ENCODE measurements at regions not wholly inside any gene's neighbourhood (a gene's known extent, or its start where the extent isn't known, plus 50 kb on each side); places are given as distances from the start of the nearest gene placed in this dataset.

- H3K9me3 ChIP-seq = no peaks in the 10 kb centered on the region
- FAIRE-seq (no peak), DNase-seq (no peak), ATAC-seq (no peak)
- no peaks in the 10 kb centered on the region for H3K27me3 ChIP-seq
- no peak overlapping the region for H3K4me3 ChIP-seq
- intact Hi-C loops (cut with DNase I) = no loop called here
- TF ChIP-seq CTCF (IDR thresholded peaks at IDR 0.05) = no peak
- H3K36me3 ChIP-seq = no peaks in the 10 kb centered on the region
- H3K27ac ChIP-seq = no peak overlapping the region
- 90 to 92% methylated on average over 4 of the region's 4 CpGs for WGBS, 2 donors
- H3K4me1 ChIP-seq = no peaks in the 10 kb centered on the region
Measured at GRCh38 chr7:116327135-116327534, 116.8 kb downstream of the TES start.

GRCh38 chr7:116327752-116328151 lies 117.4 kb downstream of the TES start:
- WGBS, 2 donors = 93% methylated on average over 7 of the region's 7 CpGs
- DNase-seq (no peak), ATAC-seq (no peak), FAIRE-seq (no peak)
- intact Hi-C loops (cut with DNase I) = no loop called here
- Histone ChIP-seq H3K27me3 (no peaks in the 10 kb centered on the region), H3K9me3 (no peaks in the 10 kb centered on the region), H3K27ac (no peak overlapping the region), H3K4me1 (no peaks in the 10 kb centered on the region), H3K36me3 (no peaks in the 10 kb centered on the region), H3K4me3 (no peak overlapping the region)
- TF ChIP-seq CTCF (IDR thresholded peaks at IDR 0.05) = no peak

DNA sequence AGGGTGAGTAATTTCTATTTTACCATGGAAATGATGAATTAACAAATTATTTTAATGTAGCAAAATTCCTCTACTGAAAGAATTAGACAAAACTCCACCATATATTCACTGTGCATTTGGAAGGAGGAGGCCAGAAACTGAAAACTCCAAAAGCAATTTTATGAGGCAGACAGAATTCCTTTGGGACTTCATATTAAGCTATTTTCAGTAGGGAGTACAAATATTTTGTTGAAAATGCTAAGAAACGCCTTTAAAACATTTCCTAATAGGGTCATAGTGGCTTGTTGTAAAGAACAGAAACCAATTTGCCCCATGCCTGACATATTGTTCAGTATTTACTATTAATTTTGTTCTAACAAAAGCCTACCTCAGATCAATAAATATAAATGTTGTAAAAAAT lies 117.8 kb downstream of the TES start:
- ATAC-seq = no peak
- WGBS, 2 donors = 82 to 92% methylated on average over 1 of the region's 1 CpG
- intact Hi-C loops (cut with DNase I) = no loop called here
- Histone ChIP-seq H3K4me3 (no peak overlapping the region), H3K27me3 (no peaks in the 10 kb centered on the region), H3K36me3 (no peaks in the 10 kb centered on the region), H3K9me3 (no peaks in the 10 kb centered on the region), H3K27ac (no peak overlapping the region), H3K4me1 (no peaks in the 10 kb centered on the region)
- no peak for TF ChIP-seq CTCF (IDR thresholded peaks at IDR 0.05)
- DNase-seq = no peak
- no peak for FAIRE-seq

DNA sequence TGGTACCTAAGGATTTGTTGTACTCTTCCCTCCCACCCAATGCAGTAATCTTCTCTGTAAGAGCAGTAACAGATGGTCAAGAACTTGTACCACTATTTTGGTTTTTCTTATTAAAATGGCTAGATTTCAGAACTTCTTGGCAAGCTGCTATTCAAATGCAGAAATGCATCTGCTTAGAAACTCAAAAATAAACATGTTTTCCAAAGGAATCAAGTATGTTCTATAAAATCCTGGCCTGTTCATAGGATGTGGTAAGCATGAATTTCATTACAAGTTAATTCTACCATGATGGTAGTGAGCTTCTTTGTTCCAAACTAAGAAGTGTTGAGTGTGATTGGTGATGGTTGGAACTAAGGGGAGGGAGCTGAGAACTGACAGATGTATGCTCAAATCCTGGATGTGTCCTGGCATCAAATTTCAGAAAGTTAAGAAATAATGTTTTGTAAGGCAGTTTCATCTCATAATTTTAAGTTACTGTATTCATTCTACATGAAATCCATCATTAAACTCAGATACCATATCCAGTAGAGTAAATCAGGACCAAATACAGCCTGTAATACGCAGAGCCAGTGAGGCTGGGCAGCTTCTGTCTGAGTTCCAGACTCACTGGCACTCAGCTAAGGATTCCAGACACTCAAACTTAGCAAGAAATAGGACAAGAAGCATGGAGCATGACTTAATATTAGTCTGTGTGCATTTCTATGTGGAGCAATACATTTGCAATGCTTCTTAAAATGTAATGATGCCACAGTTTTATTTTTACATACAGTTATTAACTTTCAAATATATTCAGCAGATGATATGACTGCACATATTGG lies 119.6 kb downstream of the TES start:
- no peak for ATAC-seq
- no peak for DNase-seq
- H3K9me3 ChIP-seq = no peaks in the 10 kb centered on the region
- TF ChIP-seq CTCF (IDR thresholded peaks at IDR 0.05) = no peak
- no peaks in the 10 kb centered on the region for H3K36me3 ChIP-seq
- WGBS, 2 donors = 93 to 97% methylated on average over 1 of the region's 1 CpG
- no peak overlapping the region for H3K27ac ChIP-seq
- no peak overlapping the region for H3K4me3 ChIP-seq
- no peaks in the 10 kb centered on the region for H3K27me3 ChIP-seq
- no peak for FAIRE-seq
- no peaks in the 10 kb centered on the region for H3K4me1 ChIP-seq
- intact Hi-C loops (cut with DNase I) = no loop called here

DNA sequence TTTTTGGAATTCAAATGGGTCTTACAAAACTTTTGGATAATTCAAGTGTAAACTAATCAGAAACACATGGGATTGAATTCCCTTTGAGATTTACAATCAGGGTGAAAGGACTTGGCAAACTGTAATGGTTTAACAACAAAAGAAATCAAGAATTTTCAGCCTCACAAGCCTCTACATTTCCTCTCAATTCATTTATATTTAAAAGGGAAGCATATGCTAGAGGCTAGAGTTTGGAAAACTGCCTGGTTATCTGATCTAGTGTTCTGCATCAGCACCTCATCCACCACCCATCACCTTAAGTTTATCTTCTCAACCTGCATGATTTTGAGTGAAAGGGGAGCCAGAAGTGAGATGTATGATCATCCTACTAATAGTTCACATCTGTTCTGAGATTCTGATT lies 120.7 kb downstream of the TES start:
- Histone ChIP-seq H3K36me3 (no peaks in the 10 kb centered on the region), H3K4me3 (no peak overlapping the region), H3K27me3 (no peaks in the 10 kb centered on the region), H3K9me3 (no peaks in the 10 kb centered on the region), H3K4me1 (no peaks in the 10 kb centered on the region), H3K27ac (no peak overlapping the region)
- no peak for TF ChIP-seq CTCF (IDR thresholded peaks at IDR 0.05)
- DNase-seq = no peak
- ATAC-seq = no peak
- FAIRE-seq = no peak
- intact Hi-C loops (cut with DNase I) = no loop called here
